ENCODE measurements at regions not wholly inside any gene's neighbourhood (a gene's known extent, or its start where the extent isn't known, plus 50 kb on each side); places are given as distances from the start of the nearest gene placed in this dataset.
"Not testable (repeated sequence)": the region's sequence is repeated elsewhere in the genome, so short reads cannot be mapped to it uniquely, and the experiment has no call there.

GRCh38 chr11:97770570-97770969, 1250.2 kb upstream of the CNTN5 start:
- no peak for DNase-seq
- Histone ChIP-seq H3K9me3 (no peaks in the 10 kb centered on the region), H3K27me3 (no peaks in the 10 kb centered on the region), H3K36me3 (no peaks in the 10 kb centered on the region), H3K4me3 (no peak overlapping the region)

- H3K9me3 ChIP-seq, result no peaks in the 10 kb centered on the region
- DNase-seq, result no peak
- no peak overlapping the region for H3K4me3 ChIP-seq
- no peaks in the 10 kb centered on the region for H3K36me3 ChIP-seq
- H3K27me3 ChIP-seq, result no peaks in the 10 kb centered on the region
Observed at GRCh38 chr11:97772705-97773104, 1248.0 kb upstream of the CNTN5 start.

GRCh38 chr11:97784388-97784787, 1236.4 kb upstream of the CNTN5 start:
- DNase-seq, H3K9me3 ChIP-seq, H3K4me3 ChIP-seq, H3K27me3 ChIP-seq, H3K36me3 ChIP-seq: not testable (repeated sequence)

- no peak for DNase-seq
- Histone ChIP-seq H3K9me3 (no peaks in the 10 kb centered on the region), H3K36me3 (no peaks in the 10 kb centered on the region), H3K4me3 (no peak overlapping the region), H3K27me3 (no peaks in the 10 kb centered on the region)
Observed at GRCh38 chr11:97786961-97787360, 1233.8 kb upstream of the CNTN5 start.

DNA sequence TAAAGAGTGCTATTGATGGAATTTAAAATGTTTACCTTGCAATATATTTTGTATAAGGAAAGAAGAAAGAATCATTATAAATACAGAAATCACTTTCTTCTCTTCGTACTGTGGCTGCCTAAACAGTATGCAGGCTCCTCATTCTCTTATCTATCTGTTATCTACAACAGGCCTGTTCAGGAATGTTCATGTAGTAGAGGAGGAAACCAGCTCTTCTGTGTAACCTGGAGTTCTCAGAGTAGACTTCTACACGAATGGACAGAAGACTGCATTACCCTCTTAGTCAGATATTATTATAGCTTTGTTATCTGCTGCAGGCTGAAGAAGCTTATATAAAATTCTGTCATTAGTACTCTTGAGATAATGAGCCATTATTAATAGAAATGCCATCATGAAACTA, 1225.9 kb upstream of the CNTN5 start:
- no peak for DNase-seq
- no peak overlapping the region for H3K4me3 ChIP-seq

DNA sequence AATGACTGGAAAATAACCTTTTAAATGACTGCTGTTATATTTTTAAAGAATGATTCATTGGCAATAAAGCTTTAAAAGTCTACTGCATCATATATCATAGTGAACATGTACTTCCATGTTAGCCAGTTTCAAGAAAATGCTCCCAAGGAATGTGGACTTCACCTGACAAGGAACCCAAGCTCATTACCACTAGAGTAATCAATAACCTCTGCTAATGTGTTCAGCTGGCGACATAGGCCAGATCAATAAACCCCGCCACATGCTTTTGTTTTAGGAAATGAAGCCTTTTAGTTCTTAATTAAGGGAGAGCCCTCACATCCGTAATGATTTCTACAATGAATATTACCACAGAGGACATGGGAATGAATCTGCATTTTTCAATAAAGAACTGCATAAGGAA, 1219.9 kb upstream of the CNTN5 start:
- no peaks in the 10 kb centered on the region for H3K36me3 ChIP-seq
- no peaks in the 10 kb centered on the region for H3K27me3 ChIP-seq
- no peak overlapping the region for H3K4me3 ChIP-seq
- DNase-seq, result no peak
- H3K9me3 ChIP-seq, result no peaks in the 10 kb centered on the region

More for the DNA sequence above, 1225.9 kb upstream of the CNTN5 start:
- H3K27me3 ChIP-seq, result no peaks in the 10 kb centered on the region
- no peaks in the 10 kb centered on the region for H3K9me3 ChIP-seq
- no peaks in the 10 kb centered on the region for H3K36me3 ChIP-seq

DNA sequence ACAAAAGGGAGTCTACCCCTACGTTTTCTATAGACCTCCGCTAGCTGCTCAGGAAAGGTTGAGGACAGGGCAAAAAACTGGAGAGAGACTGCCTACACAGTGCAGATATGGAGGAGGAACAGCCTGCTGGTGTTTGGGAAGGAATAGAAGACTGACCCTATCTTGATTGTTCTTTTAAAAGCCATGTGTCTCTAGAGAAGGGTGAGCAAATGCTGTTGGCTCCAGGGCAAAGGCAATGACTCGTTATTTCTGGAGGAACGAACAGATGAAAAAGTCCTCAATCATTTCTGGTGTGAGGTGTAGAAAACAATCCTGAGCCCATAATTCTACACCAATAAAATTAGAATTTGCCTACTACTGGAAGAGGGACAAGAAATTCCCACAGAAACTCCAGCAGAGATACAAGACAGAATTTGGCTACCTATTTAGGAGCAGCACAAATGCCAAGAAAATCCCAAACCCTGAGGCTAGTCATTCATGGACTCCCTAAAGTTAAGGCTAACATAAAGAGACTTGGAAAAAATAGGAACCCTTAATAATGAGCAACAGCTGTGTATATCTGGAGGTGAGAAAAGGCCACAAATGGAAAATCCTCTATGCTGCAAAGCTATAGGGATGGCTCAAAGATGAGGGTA, 1206.3 kb upstream of the CNTN5 start:
- no peaks in the 10 kb centered on the region; the same call in 1 of the 2 replicates for H3K9me3 ChIP-seq
- no peaks in the 10 kb centered on the region for H3K36me3 ChIP-seq
- no peak overlapping the region for H3K4me3 ChIP-seq
- H3K27me3 ChIP-seq, result no peaks in the 10 kb centered on the region
- peak; percentile 31 for DNase-seq

GRCh38 chr11:97815667-97816066, 1205.1 kb upstream of the CNTN5 start:
- H3K9me3 ChIP-seq, result no peaks in the 10 kb centered on the region; the same call in 1 of the 2 replicates
- no peak for DNase-seq
- no peak overlapping the region for H3K4me3 ChIP-seq
- H3K36me3 ChIP-seq, result no peaks in the 10 kb centered on the region
- H3K27me3 ChIP-seq, result no peaks in the 10 kb centered on the region

GRCh38 chr11:97832451-97832850, 1188.3 kb upstream of the CNTN5 start:
- H3K36me3 ChIP-seq, result no peaks in the 10 kb centered on the region
- H3K4me3 ChIP-seq, result no peak overlapping the region
- DNase-seq, result no peak
- no peaks in the 10 kb centered on the region for H3K27me3 ChIP-seq
- no peaks in the 10 kb centered on the region for H3K9me3 ChIP-seq

- H3K36me3 ChIP-seq, result no peaks in the 10 kb centered on the region
- DNase-seq, result no peak
- no peaks in the 10 kb centered on the region for H3K27me3 ChIP-seq
- no peak overlapping the region for H3K4me3 ChIP-seq
- H3K9me3 ChIP-seq, result no peaks in the 10 kb centered on the region
Observed at GRCh38 chr11:97833412-97833811, 1187.3 kb upstream of the CNTN5 start.

DNA sequence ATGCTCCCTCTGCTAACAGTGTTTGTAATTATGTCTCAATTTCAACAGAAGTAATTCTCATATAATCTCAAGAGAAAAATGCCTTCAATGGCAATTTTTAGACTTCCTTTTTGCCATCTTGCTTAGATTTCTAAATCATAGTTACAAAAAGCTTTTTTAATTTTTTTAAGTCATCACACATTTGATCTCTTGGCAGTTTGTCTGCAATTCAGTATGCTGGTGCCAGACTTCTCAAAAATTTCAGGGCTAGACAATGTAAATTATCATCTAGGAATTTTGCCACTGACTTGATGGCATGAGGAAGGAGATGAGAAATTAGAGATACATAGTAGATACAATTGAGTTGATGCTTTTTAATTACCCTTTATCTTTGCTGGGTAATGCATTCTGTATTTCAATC, 1176.7 kb upstream of the CNTN5 start:
- DNase-seq, result no peak
- Histone ChIP-seq H3K9me3 (no peaks in the 10 kb centered on the region), H3K4me3 (no peak overlapping the region), H3K36me3 (no peaks in the 10 kb centered on the region), H3K27me3 (no peaks in the 10 kb centered on the region)

DNA sequence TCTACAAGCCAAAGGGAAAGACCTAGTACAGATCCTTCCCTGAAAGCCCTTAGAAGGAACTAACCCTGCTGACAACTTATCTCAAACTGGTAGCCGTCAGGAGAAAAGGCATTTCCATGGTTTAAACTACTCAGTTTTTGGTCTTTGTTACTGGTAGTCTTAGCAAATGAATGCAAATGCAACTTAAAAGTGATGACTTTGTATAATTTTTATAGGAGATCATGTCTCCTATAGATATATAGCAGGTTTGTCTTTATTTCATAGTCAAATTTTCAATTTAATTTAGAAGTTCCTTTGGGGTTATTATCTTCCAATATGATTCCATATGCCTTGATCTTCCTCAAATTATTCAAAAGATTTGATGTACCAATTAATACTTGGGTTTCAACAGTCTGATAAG, 1173.0 kb upstream of the CNTN5 start:
- Histone ChIP-seq H3K4me3 (no peak overlapping the region), H3K9me3 (no peaks in the 10 kb centered on the region)
- DNase-seq, result no peak

DNA sequence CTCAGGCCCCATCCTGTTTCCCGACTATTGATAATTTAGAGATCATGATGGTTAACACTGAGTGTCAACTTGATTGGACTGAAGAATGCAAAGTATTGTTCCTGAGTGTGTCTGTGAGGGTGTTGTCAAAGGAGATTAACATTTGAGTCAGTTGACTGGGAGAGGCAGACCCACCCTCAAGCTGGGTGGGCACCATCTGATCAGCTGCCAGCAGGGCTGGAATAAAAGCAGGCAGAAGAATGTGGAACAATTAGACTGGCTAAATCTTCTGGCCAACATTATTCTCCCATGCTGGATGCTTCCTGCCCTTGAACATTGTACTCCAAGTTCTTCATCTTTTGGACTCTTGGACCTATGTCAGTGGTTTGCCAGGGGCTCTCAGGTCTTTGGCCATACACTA, 1170.0 kb upstream of the CNTN5 start:
- no peaks in the 10 kb centered on the region for H3K27me3 ChIP-seq
- H3K4me3 ChIP-seq, result no peak overlapping the region
- no peaks in the 10 kb centered on the region for H3K36me3 ChIP-seq
- no peak for DNase-seq
- H3K9me3 ChIP-seq, result no peaks in the 10 kb centered on the region

More for the DNA sequence above, 1173.0 kb upstream of the CNTN5 start:
- H3K27me3 ChIP-seq, result no peaks in the 10 kb centered on the region
- no peaks in the 10 kb centered on the region for H3K36me3 ChIP-seq

GRCh38 chr11:97854357-97854756, 1166.4 kb upstream of the CNTN5 start:
- DNase-seq, result no peak
- Histone ChIP-seq H3K27me3 (no peaks in the 10 kb centered on the region), H3K36me3 (no peaks in the 10 kb centered on the region), H3K9me3 (no peaks in the 10 kb centered on the region), H3K4me3 (no peak overlapping the region)

DNA sequence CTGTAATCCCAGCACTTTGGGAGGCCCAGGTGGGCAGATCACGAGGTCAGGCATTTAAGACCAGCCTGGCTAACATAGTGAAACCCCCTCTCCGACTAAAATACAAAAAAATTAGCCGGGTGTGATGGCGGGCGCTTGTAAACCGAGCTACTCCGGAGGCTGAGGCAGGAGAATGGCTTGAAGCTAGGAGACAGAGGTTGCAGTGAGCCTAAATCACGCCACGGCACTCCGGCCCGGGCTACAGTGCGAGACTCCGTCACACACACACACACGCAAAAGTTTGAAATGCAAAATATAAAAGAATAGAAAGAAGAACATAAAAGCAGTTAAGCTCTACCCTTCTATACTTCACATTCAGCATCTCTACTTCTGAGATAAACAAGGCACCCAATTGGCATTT, 1165.9 kb upstream of the CNTN5 start:
- Histone ChIP-seq H3K27me3 (no peaks in the 10 kb centered on the region), H3K9me3 (no peaks in the 10 kb centered on the region), H3K36me3 (no peaks in the 10 kb centered on the region), H3K4me3 (no peak overlapping the region)
- DNase-seq, result no peak

GRCh38 chr11:97856666-97857065, 1164.1 kb upstream of the CNTN5 start:
- no peaks in the 10 kb centered on the region for H3K36me3 ChIP-seq
- DNase-seq, result no peak
- H3K9me3 ChIP-seq, result no peaks in the 10 kb centered on the region
- no peaks in the 10 kb centered on the region for H3K27me3 ChIP-seq
- H3K4me3 ChIP-seq, result no peak overlapping the region

GRCh38 chr11:97860237-97860636, 1160.5 kb upstream of the CNTN5 start:
- DNase-seq, result no peak
- H3K9me3 ChIP-seq, result no peaks in the 10 kb centered on the region
- H3K4me3 ChIP-seq, result no peak overlapping the region
- no peaks in the 10 kb centered on the region for H3K27me3 ChIP-seq
- no peaks in the 10 kb centered on the region for H3K36me3 ChIP-seq

DNA sequence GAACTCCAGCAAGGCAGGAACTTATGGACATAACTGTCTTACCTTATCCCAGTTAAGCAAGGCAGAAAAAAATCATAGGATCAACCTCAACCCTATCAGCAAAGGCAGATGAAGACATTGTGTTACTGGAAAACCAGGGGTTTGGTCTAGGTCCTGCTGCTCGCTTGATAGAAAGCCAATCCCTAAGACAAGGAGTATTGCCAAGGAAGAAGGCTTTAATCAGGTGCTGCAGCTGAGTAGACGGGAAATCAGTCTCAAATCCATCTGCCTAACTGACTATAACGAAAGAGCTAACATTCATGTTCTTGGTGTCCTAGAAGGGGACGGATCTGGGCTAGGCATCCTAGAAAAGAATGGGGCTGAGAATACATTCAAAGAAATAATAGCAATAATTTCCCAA, 1158.7 kb upstream of the CNTN5 start:
- no peak for DNase-seq
- H3K27me3 ChIP-seq, result no peaks in the 10 kb centered on the region
- H3K36me3 ChIP-seq, result no peaks in the 10 kb centered on the region
- no peaks in the 10 kb centered on the region for H3K9me3 ChIP-seq
- no peak overlapping the region for H3K4me3 ChIP-seq
